ENCODE measurements at regions not wholly inside any gene's neighbourhood (a gene's known extent, or its start where the extent isn't known, plus 50 kb on each side); places are given as distances from the start of the nearest gene placed in this dataset.

DNA sequence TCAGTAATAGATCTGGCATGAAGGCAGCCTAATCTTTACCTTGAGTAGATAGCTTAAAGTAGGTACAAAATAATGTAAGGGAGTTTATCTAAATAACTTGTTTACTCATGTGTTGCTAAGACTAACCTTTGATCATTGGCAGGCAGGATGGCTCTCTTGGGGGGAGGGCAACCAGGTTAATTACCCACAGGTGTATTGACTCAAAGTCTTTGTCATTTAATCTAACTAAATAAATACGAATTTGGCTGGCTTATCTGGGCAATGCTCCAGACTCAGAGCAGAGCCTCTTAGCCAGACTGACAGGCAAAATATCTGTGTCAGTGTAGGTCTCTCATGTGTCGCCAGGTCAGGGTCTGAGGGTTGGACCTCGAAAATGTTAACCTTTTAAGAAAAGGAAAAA, 283.4 kb upstream of the KLHL1 start:
- DNase-seq (ENCODE audit: low read depth, low spot score): no peak

DNA sequence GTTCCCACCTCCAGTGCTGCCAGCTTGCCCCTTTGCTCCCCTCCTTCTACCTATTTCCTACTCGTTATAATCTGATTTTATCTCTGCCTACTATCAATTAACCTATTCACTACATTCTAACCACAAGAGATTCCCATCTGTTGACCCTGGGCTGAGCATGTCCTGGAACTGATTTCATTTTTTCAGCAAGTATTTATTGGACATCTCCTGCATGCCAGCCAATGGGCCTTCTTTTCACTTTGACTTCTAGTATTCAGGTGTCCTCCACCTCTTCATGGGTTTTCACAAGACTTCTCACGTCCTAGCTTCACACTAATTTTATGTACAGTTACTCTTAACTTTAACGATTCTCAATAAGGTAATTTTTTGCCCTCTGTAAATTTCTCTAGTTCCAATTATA, 282.7 kb upstream of the KLHL1 start:
- no peak for DNase-seq (ENCODE audit: low read depth, low spot score)

- no peak for DNase-seq (ENCODE audit: low read depth, low spot score)
These were observed 281.8 kb upstream of the KLHL1 start for GRCh38 chr13:70390064-70390463.

DNA sequence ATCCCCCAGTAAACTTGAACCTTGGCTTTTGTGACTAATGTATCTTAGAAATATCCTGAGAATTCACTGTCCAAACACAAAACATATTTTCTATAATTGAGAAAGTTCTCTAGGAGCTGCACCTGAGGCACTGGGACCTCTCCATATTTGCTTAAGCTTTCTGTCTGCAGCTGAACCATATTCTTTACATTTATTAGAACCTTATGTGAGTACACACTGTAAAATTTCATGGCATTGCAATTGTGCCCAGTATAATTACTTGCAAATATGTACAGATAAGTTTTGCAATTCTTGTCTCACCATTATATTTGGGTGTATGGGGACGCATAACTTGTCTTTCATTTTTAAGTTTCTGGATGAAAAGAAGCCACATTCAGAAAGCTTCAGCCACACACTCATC, 280.7 kb upstream of the KLHL1 start:
- no peak for DNase-seq (ENCODE audit: low read depth, low spot score)

GRCh38 chr13:70386919-70387318, 278.7 kb upstream of the KLHL1 start:
- DNase-seq (ENCODE audit: low read depth, low spot score): no peak

DNA sequence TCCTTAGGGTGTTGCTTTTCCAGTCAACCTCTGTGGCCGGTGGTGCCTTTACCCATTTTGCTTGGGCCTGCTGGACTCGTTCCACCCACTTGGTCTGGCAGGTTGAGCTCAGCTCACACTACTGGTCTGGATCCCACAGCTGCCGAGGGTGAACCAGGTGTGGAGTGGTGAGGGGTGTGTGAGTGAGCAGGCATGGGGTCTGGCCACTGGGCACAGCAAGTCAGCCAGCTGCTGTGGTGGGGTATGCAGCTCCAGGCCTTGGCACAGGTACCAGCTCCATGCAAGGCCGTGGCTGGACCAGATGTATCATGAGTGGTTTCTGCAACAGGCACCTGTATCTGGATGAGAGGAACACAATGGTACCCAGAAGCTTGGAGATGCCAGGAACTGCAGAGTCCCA, 277.6 kb upstream of the KLHL1 start:
- DNase-seq (ENCODE audit: low read depth, low spot score): no peak

DNA sequence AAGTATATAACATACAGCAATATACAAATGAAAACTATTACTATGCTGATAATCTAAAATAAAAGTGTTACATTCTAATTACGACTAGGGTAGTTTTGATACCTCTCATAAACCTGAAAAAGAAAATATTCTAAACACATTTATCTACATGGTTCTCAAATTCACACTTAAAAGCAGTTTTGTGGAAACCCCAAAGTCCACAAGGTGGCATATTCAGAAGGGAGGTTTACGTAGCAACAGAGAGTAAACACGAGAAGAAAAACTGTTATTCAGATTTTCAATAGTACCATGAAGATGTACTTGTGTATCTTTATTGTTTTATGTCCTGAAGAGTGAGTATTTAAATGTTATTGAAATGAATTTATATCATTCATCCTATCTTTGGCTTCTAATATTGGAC, 275.9 kb upstream of the KLHL1 start:
- DNase-seq (ENCODE audit: low read depth, low spot score): no peak

GRCh38 chr13:70380809-70381208, 272.6 kb upstream of the KLHL1 start:
- no peak for DNase-seq (ENCODE audit: low read depth, low spot score)

DNA sequence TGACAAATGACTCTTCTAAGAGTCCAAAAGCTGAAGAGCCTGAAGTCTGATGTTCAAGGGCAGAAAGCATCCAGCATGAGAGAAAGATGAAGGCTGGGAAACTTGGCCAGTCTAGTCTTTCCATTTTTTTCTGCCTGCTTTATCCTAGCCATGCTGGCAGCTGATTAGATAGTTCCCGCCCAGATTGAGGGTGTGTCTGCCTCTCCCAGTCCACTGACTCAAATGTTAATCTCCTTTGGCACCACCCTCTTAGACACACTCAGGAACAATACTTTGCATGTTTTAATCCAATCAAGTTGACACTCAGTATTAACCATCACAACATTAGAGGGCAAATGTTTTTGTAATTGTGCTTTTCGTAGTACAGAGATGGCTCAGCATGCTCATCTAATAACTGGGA, 267.5 kb upstream of the KLHL1 start:
- DNase-seq (ENCODE audit: low read depth, low spot score): no peak

- DNase-seq (ENCODE audit: low read depth, low spot score): no peak
These were observed 262.7 kb upstream of the KLHL1 start for GRCh38 chr13:70370924-70371323.

DNA sequence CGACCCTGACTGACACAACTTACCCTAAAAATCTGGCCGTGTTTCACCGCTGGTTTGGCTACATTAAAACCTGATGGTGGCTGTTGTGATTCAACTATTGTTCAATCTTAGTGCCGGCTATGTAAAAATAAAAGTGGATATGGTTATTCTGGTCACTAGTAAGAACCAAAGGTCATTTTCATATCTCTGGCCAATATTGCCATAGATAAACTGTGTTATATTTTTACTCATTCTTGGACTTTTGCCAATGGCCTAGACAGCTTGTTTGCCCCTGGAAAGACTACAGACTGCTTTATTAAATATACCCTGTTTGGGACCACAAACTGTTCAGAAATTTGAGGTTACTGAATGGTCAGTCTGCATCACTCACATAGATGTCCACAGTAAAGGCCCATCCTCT, 258.5 kb upstream of the KLHL1 start:
- no peak for DNase-seq (ENCODE audit: low read depth, low spot score)

- DNase-seq (ENCODE audit: low read depth, low spot score): no peak
These were observed 255.7 kb upstream of the KLHL1 start for GRCh38 chr13:70363991-70364390.

DNA sequence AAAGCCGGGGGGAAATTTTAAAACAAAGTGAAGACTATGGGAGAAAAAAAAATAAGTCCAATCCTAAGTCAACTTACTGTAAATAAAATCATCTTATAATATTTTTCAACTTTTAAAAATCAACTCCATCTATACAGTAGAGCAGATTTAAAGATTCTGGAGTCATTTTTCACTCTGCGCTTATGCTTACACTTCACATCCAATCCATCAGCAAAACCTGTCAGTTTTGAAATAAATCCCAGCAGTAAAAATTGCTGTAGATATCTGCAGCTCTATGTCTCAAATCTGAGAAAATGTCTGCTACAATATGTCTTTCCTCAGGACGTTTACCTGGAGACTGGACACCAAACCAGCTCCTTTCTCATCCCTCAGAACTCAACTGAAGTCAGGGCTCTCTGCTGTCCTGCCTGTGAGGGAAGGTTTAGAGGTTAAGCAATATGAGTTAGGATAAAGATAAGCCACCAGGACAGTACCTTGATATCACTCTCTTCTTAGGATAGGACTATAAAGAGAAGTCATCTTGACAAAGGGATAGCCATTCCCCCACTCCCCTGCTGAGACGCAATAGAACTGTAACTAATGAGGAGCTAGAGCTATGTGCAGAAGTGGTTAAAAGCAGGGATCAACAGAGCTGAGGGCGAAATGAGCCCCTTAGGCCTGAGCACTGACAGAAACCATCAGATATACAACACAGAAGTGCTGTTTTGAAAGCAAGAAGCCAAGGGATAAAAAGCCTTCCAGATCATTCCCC, 254.7 kb upstream of the KLHL1 start:
- no peak for DNase-seq (ENCODE audit: low read depth, low spot score)

DNA sequence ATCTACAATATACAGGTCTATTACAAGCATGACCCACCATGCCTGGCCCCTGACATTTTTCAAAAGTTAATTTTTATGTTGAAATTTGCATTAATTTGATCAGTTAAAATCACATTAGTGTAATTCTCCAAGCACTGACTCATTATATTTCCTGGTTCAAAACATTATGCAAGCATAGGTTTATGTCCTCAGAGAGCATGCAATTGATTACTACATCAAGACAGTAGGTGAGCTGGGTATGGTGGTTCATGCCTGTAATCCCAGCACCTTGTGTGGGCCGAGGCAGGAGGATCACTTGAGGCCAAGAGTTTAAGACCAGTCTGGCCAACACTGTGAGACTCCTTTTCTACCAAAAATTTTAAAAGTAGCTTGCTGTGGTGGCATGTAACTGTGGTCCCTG, 248.8 kb upstream of the KLHL1 start:
- DNase-seq (ENCODE audit: low read depth, low spot score): no peak

DNA sequence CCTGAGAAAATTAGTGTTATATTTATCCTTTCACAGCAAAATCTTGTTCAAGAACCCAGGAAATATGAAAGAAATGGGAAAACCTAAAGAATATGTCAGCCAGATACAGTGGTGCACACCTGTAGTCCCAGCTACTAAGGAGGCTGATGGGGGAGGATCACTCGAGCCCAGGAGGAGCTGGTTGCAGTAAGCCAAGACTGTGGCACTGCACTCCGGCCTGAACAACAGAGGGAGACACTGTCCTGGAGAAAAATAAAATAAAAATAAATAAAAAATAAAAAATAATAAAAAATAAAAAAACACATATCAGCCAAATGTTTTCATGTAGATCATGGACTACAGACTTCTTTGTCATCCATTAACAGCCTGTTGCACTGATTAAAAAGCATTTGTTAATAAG, 244.8 kb upstream of the KLHL1 start:
- DNase-seq (ENCODE audit: low read depth, low spot score): no peak

DNA sequence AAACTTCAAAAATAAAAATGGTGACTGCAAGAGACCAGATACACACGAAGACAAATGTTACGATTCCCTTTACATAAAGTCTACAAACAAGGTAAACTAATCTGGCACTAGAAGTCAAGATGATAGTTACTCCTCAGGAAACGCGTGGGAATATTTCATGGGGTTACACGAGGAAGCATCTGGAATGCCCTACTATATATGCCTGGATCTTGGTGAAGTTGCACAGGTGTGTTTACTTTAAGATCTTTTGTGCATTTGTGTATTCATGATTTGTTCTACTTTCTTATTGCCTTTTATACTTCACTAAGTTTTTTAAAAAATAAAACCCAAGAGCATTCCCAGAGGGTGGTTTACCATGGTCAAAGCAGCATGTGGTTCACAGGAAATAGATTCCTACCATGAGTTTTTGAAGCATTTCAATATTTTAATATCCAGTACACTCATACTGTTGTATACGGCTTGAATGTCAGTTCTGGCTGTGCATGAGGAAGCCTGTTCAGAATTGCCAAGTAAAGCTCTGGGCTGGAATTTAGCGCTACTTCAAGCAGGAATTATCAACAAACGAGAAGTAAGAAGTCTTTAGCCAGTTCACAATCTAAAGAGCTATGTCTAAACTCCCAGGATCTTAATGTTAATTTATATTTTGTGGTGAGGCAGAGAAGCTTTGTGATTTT, 239.8 kb upstream of the KLHL1 start:
- no peak for DNase-seq (ENCODE audit: low read depth, low spot score)

GRCh38 chr13:70339738-70340137, 231.5 kb upstream of the KLHL1 start:
- DNase-seq (ENCODE audit: low read depth, low spot score): peak; percentile 24

- DNase-seq (ENCODE audit: low read depth, low spot score): no peak
These were observed 230.4 kb upstream of the KLHL1 start for GRCh38 chr13:70338609-70339008.

DNA sequence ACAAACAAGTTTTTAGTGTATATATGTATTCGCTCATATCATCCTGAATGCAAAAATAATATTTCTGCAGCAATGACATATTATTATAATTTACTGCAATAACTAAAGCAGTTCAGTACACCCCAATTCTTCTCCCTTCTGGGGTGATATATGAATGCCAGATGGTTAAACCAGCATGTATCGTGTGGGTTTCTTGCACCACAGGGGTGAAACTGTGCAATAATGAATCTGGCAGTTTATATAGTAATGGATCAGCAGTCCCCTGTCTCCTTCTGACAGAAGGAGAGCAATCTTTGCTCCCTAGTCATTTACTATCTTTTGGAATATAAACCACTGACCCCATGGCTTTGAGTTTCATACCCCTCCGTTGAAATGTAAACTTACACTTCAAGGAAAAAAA, 228.6 kb upstream of the KLHL1 start:
- no peak for DNase-seq (ENCODE audit: low read depth, low spot score)

- no peak for DNase-seq (ENCODE audit: low read depth, low spot score)
These were observed 225.5 kb upstream of the KLHL1 start for GRCh38 chr13:70333752-70334151.

DNA sequence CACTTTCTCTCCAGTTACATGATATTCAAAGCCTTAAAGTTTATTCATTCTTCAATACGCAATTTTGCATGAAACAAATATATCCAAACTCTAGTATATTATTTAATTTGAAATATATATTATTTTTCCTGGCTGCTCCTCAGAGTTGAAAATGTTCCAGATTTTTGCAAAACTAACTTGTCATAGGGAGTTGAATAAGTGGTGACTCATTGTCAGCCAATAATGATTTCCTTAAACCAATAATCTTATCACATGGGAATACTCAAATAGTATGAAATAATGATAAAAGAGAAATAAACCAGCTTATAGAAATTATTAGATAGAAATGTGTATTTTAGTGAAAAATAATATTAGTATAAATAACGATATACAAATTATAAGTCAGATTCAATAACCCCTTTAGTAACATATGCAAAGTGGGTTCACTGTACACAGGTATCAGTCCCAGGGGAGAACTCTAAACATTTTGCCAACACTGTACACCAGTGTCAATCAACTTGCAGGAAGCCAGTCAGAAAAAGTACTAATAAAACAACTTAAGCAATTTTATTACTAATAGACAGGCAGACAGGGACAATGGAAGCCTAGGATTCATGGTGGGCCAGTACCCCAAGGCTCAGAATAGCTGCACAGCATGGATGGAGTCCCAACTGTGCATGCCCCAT, 222.6 kb upstream of the KLHL1 start:
- DNase-seq (ENCODE audit: low read depth, low spot score): no peak

DNA sequence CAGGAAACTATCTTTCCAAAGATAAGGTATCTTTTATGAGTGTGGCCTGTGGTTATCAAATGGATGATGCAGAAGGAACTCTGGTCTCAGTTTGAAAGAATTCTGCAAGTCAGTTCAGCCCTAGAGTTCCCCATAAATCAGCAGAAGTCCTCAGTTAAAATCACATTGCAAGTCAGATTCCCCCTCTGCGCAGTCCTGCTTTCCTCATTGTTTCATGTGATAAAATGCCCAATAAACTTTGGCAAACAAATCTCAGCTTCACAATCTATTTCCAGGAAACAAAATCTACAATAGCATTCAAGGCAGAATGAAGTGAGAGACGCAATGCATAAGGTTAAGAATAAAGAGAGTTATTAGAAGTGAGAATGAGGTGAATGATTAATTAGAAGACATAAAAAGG, 216.3 kb upstream of the KLHL1 start:
- DNase-seq (ENCODE audit: low read depth, low spot score): no peak

GRCh38 chr13:70311191-70311590, 202.9 kb upstream of the KLHL1 start:
- DNase-seq (ENCODE audit: low read depth, low spot score): no peak
